Amniotic stem cell (primary cell): ENCODE measurements at regions not wholly inside any gene's neighbourhood (a gene's known extent, or its start where the extent isn't known, plus 50 kb on each side); places are given as distances from the start of the nearest gene placed in this dataset.
A peak's percentile ranks its signal among the peaks of the same experiment; 100 is the strongest.

Source experiments
- DNase-seq: peaks from one replicate; lab custom pipeline; 2025; lab: John Stamatoyannopoulos, UW

GRCh38 chr20:59434960-59435359 is 134.5 kb downstream of the EDN3 start:
- no peak for DNase-seq

GRCh38 chr20:59435518-59435917 is 135.1 kb downstream of the EDN3 start:
- no peak for DNase-seq

GRCh38 chr20:59437601-59438031 is 137.2 kb downstream of the EDN3 start:
- DNase-seq: no peak

- DNase-seq: no peak
Observed at GRCh38 chr20:59438201-59438600, 137.8 kb downstream of the EDN3 start.

GRCh38 chr20:59439243-59439642 is 138.8 kb downstream of the EDN3 start:
- DNase-seq: no peak

- no peak for DNase-seq
Observed at GRCh38 chr20:59441306-59441705, 140.9 kb downstream of the EDN3 start.

- DNase-seq: no peak
Observed at GRCh38 chr20:59441860-59442810, 141.7 kb downstream of the EDN3 start.

- DNase-seq: no peak
Observed at GRCh38 chr20:59443550-59443949, 143.1 kb downstream of the EDN3 start.

GRCh38 chr20:59446376-59446775 is 146.0 kb downstream of the EDN3 start:
- DNase-seq: no peak

- DNase-seq: no peak
Observed at GRCh38 chr20:59448196-59448595, 147.8 kb downstream of the EDN3 start.

GRCh38 chr20:59448851-59449444 is 148.5 kb downstream of the EDN3 start:
- no peak for DNase-seq

GRCh38 chr20:59451066-59451630 is 150.7 kb downstream of the EDN3 start:
- no peak for DNase-seq

- no peak for DNase-seq
Observed at GRCh38 chr20:59451641-59452040, 151.2 kb downstream of the EDN3 start.

- DNase-seq: no peak
Observed at GRCh38 chr20:59452856-59453255, 151.5 kb upstream of the PHACTR3 start.

GRCh38 chr20:59453759-59454560 is 150.4 kb upstream of the PHACTR3 start:
- DNase-seq: no peak

- DNase-seq: peak; percentile 18
Observed at GRCh38 chr20:59455402-59456341, 148.7 kb upstream of the PHACTR3 start.

- DNase-seq: no peak
Observed at GRCh38 chr20:59456342-59457279, 147.7 kb upstream of the PHACTR3 start.

- DNase-seq: no peak
Observed at GRCh38 chr20:59458645-59459044, 145.7 kb upstream of the PHACTR3 start.

- DNase-seq: no peak
Observed at GRCh38 chr20:59459586-59459985, 144.8 kb upstream of the PHACTR3 start.

- DNase-seq: no peak
Observed at GRCh38 chr20:59460352-59460751, 144.0 kb upstream of the PHACTR3 start.
